GM18507 (cell line): ENCODE measurements at regions not wholly inside any gene's neighbourhood (a gene's known extent, or its start where the extent isn't known, plus 50 kb on each side); places are given as distances from the start of the nearest gene placed in this dataset.

Experiments used
- DNase-seq: peaks from one replicate; pipeline ENCODE4 v3.0.0; 2011; ENCODE audit warnings: low read depth; ENCODE audit not compliant: insufficient read length; ENCODE audit errors: extremely low spot score
- FAIRE-seq: peaks from 2 replicates; lab custom pipeline; 2011; peaks lifted over from hg19 to GRCh38; lab: Jason Lieb, UNC

- no peak for DNase-seq
- FAIRE-seq, result no peak
Observed at GRCh38 chr5:12272389-12272788, 368.1 kb upstream of the CTNND2 start.

- DNase-seq (no peak), FAIRE-seq (no peak)
Observed at GRCh38 chr5:12270914-12271313, 366.7 kb upstream of the CTNND2 start.

- FAIRE-seq (no peak), DNase-seq (no peak)
Observed at GRCh38 chr5:12269164-12269563, 364.9 kb upstream of the CTNND2 start.

- DNase-seq (no peak), FAIRE-seq (no peak)
Observed at GRCh38 chr5:12258549-12258948, 354.3 kb upstream of the CTNND2 start.

GRCh38 chr5:12250454-12250853 lies 346.2 kb upstream of the CTNND2 start:
- no peak for DNase-seq
- FAIRE-seq, result no peak

GRCh38 chr5:12248831-12249230 lies 344.6 kb upstream of the CTNND2 start:
- FAIRE-seq (no peak), DNase-seq (no peak)

GRCh38 chr5:12246036-12246435 lies 341.8 kb upstream of the CTNND2 start:
- DNase-seq, result no peak
- FAIRE-seq, result no peak

GRCh38 chr5:12245429-12245828 lies 341.2 kb upstream of the CTNND2 start:
- no peak for DNase-seq
- FAIRE-seq, result no peak

GRCh38 chr5:12242950-12243888 lies 339.0 kb upstream of the CTNND2 start:
- DNase-seq, result no peak
- FAIRE-seq, result no peak

- FAIRE-seq, result no peak
Observed at GRCh38 chr5:12237837-12238575, 333.8 kb upstream of the CTNND2 start.

GRCh38 chr5:12230659-12231058 lies 326.4 kb upstream of the CTNND2 start:
- no peak for FAIRE-seq

More at GRCh38 chr5:12237837-12238575, 333.8 kb upstream of the CTNND2 start:
- DNase-seq, result no peak

GRCh38 chr5:12217039-12217438 lies 312.8 kb upstream of the CTNND2 start:
- FAIRE-seq, result no peak
- no peak for DNase-seq

More at GRCh38 chr5:12230659-12231058, 326.4 kb upstream of the CTNND2 start:
- no peak for DNase-seq

- no peak for DNase-seq
- FAIRE-seq, result no peak
Observed at GRCh38 chr5:12214267-12215015, 310.2 kb upstream of the CTNND2 start.

GRCh38 chr5:12208366-12209100 lies 304.3 kb upstream of the CTNND2 start:
- no peak for FAIRE-seq
- no peak for DNase-seq

GRCh38 chr5:12204761-12205160 lies 300.5 kb upstream of the CTNND2 start:
- FAIRE-seq, result no peak
- DNase-seq, result no peak

GRCh38 chr5:12193536-12193935 lies 289.3 kb upstream of the CTNND2 start:
- no peak for DNase-seq
- no peak for FAIRE-seq

GRCh38 chr5:12183003-12183402 lies 278.8 kb upstream of the CTNND2 start:
- DNase-seq (no peak), FAIRE-seq (no peak)

- DNase-seq (no peak), FAIRE-seq (no peak)
Observed at GRCh38 chr5:12177851-12178250, 273.6 kb upstream of the CTNND2 start.

- FAIRE-seq (no peak), DNase-seq (no peak)
Observed at GRCh38 chr5:12177225-12177624, 273.0 kb upstream of the CTNND2 start.
